ELR (cell line): ENCODE measurements at regions not wholly inside any gene's neighbourhood (a gene's known extent, or its start where the extent isn't known, plus 50 kb on each side); places are given as distances from the start of the nearest gene placed in this dataset.
A peak's percentile ranks its signal among the peaks of the same experiment; 100 is the strongest.
"Not testable (repeated sequence)": the region's sequence is repeated elsewhere in the genome, so short reads cannot be mapped to it uniquely, and the experiment has no call there.

ENCODE experiments used
- DNase-seq: peaks from one replicate; pipeline ENCODE4 v3.0.0-alpha.2; 2015; ENCODE audit warnings: low read depth

- peak; percentile 32 for DNase-seq
These were observed 180.6 kb downstream of the COPRS start for GRCh38 chr17:31678431-31678830.

- DNase-seq: no peak
These were observed 181.4 kb downstream of the COPRS start for GRCh38 chr17:31677681-31678080.

- DNase-seq: no peak
These were observed 182.0 kb downstream of the COPRS start for GRCh38 chr17:31677036-31677435.

GRCh38 chr17:31675392-31675791 is 183.7 kb downstream of the COPRS start:
- DNase-seq: not testable (repeated sequence)

GRCh38 chr17:31674717-31675349 is 184.2 kb downstream of the COPRS start:
- DNase-seq: peak; percentile 79

GRCh38 chr17:31674305-31674704 is 184.7 kb downstream of the COPRS start:
- DNase-seq: peak; percentile 85

GRCh38 chr17:31673076-31673475 is 186.0 kb downstream of the COPRS start:
- no peak for DNase-seq

- no peak for DNase-seq
These were observed 186.8 kb downstream of the COPRS start for GRCh38 chr17:31672161-31672819.

GRCh38 chr17:31663576-31663975 is 195.5 kb downstream of the COPRS start:
- peak; percentile 17 for DNase-seq

GRCh38 chr17:31660684-31661083 is 198.4 kb downstream of the COPRS start:
- no peak for DNase-seq

- DNase-seq: no peak
These were observed 201.2 kb downstream of the COPRS start for GRCh38 chr17:31657876-31658275.

- DNase-seq: peak; percentile 88
These were observed 204.1 kb downstream of the COPRS start for GRCh38 chr17:31654936-31655335.

GRCh38 chr17:31653691-31654090 is 205.4 kb downstream of the COPRS start:
- DNase-seq: no peak

GRCh38 chr17:31650756-31651520 is 208.1 kb downstream of the COPRS start:
- no peak for DNase-seq

GRCh38 chr17:31649302-31649701 is 209.7 kb downstream of the COPRS start:
- no peak for DNase-seq

GRCh38 chr17:31647661-31648060 is 211.4 kb downstream of the COPRS start:
- no peak for DNase-seq

GRCh38 chr17:31646642-31647041 is 212.4 kb downstream of the COPRS start:
- DNase-seq: no peak

- no peak for DNase-seq
These were observed 213.7 kb downstream of the COPRS start for GRCh38 chr17:31645351-31645750.

GRCh38 chr17:31631766-31632165 is 227.3 kb downstream of the COPRS start:
- peak; percentile 13 for DNase-seq

GRCh38 chr17:31630866-31631265 is 228.2 kb downstream of the COPRS start:
- not testable (repeated sequence) for DNase-seq

- DNase-seq: peak; percentile 54
These were observed 229.2 kb downstream of the COPRS start for GRCh38 chr17:31629696-31630470.

GRCh38 chr17:31627960-31628359 is 231.1 kb downstream of the COPRS start:
- DNase-seq: peak; percentile 95
